ENCODE measurements at regions not wholly inside any gene's neighbourhood (a gene's known extent, or its start where the extent isn't known, plus 50 kb on each side); places are given as distances from the start of the nearest gene placed in this dataset.
A peak's percentile ranks its signal among the peaks of the same experiment; 100 is the strongest.

DNA sequence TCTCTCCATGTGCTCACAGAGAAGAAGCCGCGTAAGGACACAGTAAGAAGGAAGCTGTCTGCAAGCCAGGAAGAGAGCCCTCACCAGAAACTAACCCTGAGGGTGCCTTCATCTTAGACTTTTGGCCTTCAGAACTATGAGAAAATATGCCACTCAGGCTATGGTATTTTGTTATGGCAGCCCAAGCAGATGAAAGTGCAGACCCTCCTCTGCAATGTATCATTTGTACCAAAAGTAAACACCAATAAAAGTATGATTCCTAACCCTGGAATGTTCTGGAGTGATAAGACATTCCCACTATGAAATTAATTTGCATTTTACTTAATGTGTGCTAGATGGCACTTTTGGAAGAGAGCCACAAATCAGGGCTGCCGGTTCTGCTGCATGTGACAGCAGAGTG, 594.3 kb downstream of the UTRN start:
- TF ChIP-seq, protein P1, sequence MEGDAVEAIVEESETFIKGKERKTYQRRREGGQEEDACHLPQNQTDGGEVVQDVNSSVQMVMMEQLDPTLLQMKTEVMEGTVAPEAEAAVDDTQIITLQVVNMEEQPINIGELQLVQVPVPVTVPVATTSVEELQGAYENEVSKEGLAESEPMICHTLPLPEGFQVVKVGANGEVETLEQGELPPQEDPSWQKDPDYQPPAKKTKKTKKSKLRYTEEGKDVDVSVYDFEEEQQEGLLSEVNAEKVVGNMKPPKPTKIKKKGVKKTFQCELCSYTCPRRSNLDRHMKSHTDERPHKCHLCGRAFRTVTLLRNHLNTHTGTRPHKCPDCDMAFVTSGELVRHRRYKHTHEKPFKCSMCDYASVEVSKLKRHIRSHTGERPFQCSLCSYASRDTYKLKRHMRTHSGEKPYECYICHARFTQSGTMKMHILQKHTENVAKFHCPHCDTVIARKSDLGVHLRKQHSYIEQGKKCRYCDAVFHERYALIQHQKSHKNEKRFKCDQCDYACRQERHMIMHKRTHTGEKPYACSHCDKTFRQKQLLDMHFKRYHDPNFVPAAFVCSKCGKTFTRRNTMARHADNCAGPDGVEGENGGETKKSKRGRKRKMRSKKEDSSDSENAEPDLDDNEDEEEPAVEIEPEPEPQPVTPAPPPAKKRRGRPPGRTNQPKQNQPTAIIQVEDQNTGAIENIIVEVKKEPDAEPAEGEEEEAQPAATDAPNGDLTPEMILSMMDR (conservative IDR thresholded peaks at IDR 0.05) = no peak
- peak overlapping the region; percentile 13; the same call in 1 of the 2 replicates for H3K27ac ChIP-seq

DNA sequence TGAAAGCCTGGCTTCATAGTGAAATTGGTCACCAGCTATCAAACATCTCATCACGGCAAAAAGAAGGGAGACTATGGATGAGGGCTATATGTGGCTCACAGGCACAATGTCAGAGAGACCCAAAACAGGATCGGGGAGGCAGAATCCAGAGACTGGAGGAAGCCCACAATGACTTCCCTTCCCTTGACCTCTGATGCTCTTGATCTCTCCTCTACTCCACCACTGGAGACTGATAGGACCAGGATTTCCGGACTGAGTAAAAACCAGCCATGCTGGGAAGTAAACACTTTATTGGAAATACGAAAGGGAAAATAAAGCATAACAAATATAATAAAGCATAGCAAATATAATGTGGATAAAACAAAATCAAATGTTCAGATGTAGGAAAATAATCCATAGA, 597.3 kb downstream of the UTRN start:
- no peak overlapping the region for H3K27ac ChIP-seq
- TF ChIP-seq, protein P1 (conservative IDR thresholded peaks at IDR 0.05) = no peak

DNA sequence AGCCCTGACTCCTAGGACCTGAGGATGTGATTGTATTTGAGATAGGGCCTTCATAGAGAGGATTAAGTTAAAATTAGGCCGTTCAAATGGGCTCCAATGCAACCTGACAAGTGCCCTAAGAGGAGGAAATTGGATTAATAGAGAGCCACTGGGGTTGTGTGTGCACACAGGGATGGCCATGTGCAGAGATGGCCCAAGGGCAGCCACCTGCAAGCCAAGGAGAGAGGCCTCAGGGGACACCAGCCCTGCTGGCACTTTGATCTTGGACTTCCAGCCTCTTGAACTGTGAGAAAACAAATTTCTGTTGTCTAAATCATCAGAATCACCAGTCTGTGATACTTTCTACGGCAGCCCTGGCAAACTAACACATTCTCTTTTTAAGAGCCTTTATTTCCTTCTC, 598.8 kb downstream of the UTRN start:
- TF ChIP-seq, protein P1 (conservative IDR thresholded peaks at IDR 0.05) = no peak
- H3K27ac ChIP-seq = no peak overlapping the region

- H3K27ac ChIP-seq = no peak overlapping the region
- TF ChIP-seq, protein P1 (conservative IDR thresholded peaks at IDR 0.05) = no peak
Measured at GRCh38 chr6:144885817-144886216, 600.7 kb downstream of the UTRN start.

DNA sequence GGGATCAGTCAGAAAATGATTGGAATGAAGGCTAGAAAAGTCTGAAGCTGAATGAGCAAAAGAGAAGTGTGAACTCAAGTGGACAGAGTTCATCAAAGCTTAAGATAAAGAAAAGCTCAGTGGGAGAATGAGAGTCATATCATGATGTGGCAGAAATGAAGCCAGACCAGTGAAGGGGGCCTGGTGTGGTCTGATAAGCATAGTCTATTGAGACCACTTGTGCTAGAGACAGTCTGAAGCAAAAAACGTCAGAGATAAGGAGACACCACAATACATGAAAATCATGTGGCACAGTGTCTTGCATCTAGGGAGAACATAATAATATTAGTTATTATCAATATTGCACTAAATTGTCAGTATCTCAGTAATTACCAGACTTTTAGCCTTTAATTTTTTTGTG, 601.5 kb downstream of the UTRN start:
- no peak overlapping the region for H3K27ac ChIP-seq
- TF ChIP-seq, protein P1 (conservative IDR thresholded peaks at IDR 0.05) = no peak

DNA sequence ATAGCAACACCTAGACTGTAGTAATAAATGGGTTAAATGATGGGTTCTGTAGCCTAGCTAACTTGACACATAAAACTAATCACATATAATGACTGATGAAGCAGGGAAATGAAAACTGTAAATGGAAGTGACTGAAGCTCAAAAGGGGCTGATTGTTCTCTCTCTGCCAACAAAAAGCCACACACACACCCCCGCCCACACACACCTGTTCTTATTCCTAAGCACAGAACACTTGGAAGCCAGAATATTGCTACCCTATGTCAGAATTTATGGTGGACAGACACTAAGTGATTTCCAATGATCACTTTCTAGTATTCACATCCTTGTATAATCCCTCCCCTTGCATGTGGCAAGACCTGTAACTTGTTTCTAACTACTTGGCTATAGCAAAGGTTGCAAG, 603.5 kb downstream of the UTRN start:
- TF ChIP-seq, protein P1 (conservative IDR thresholded peaks at IDR 0.05) = no peak
- no peak overlapping the region for H3K27ac ChIP-seq

DNA sequence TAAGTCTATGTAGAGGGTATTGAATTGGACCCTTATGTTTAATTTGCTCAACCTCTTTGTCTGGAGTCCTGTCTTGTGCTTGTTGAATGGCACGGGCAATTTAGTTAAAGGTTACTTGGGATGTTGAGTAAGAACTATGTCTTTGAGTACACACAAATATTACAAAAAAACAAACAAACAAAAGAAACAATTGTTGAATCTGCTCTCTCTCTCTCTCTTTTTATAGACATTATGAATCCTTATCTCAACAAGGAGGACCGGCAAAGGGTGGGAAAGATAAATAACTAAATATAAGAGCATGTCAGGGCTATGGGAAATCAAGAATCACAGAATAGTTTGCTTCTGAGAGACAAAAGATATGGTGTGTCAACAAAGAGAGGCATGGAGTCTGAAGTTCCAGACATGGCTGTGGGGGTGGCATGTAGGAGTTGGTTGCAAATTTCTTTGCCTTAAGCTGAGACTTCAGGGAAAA, 608.6 kb downstream of the UTRN start:
- 0 out of 2 replicates have a peak overlapping the region, but pooled peaks have one; percentile 10 for H3K27ac ChIP-seq
- TF ChIP-seq, protein P1 (conservative IDR thresholded peaks at IDR 0.05) = no peak

Data from VCaP (cell line).